HCEC 1CT (cell line): ENCODE measurements at regions not wholly inside any gene's neighbourhood (a gene's known extent, or its start where the extent isn't known, plus 50 kb on each side); places are given as distances from the start of the nearest gene placed in this dataset.

Experiments used
- DNase-seq: peaks from one replicate; pipeline ENCODE4 v3.0.0-alpha.2; 2017

DNA sequence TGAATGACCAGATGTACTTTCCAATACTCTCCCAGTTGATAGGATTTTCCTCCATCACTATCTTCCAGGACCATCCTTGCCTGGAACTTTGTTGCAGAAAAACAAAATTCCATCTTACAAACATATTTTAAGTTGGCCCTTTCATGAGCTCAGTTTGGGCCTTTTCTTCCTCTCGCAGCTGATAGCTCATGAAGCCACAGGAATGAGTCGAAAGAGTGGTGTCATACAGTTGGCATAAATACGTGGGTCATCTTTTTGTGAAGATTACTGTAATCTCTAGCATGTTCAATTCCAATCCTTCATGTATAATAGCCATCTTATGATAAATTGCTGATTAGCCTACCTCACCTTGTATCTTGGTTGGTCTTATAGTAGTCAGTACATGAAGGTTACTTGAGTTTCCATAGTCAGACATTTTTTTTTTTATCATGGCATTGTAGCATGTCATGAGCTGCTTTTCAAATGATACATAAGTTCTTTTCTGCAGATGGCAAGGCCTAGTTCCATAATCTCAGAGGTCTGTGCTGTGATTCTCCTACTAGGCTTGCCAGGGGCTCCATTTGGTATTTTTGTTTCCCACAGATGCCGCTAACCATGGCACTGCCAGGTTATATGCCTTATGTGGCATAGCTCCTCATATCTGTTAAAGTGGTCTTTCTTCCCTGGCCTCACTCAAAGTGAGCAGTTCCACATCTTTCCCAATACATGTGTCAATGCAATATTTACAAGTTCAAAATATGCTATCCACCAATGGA, 380.6 kb upstream of the DCN start:
- no peak for DNase-seq

DNA sequence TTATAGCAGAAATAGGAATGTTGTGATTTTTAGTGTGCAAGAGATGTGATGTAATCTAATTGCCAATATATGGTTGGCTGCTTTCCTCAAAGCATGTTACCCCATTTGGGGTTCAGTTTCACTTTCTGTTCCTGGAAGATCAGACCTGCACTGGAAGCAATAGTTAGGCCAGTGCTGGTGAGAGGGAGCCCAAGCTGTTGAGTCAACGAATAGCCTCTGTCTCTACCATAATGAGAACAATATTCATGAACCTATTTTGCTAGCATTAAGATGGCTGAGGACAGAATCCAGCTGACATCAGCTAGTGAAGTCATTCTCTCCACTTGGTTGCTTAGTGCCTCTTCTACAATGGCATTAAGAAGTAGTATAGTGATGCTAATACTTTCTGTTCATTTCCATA, 379.9 kb upstream of the DCN start:
- DNase-seq: peak; percentile 18

GRCh38 chr12:91561958-91562325, 379.3 kb upstream of the DCN start:
- DNase-seq: peak; percentile 4

DNA sequence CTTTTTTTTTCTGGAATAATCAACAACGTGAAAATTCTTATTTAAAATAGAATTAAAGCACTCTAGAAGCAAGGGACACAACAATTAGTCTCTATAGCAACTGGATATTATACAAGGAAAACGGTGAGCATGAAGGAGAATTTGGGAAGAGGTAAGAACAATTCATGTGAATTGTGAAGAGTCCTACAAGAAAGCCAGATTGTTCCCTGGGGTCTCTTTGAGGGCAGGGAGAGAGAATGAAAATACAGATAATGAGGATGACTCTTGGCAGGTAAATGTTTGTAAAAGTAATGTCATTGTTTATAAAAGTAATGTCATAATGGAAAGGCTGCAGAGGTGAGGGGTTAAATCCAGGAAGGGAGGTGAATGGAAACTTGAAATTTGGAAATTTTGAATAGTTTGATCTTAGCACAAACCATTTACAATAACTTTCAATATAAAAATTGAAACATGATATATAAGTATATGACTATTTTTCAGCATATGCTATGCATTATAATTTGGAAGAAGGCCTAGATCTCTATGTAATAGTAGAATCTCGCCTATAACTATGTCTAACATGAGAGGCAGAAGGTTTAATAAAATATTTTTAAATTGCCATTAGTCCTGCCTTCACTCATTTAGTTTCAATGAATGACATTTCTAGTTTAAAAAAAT, 378.8 kb upstream of the DCN start:
- no peak for DNase-seq

- no peak for DNase-seq
Observed at GRCh38 chr12:91556909-91557308, 374.3 kb upstream of the DCN start.

GRCh38 chr12:91555436-91556415, 373.1 kb upstream of the DCN start:
- DNase-seq: no peak

GRCh38 chr12:91551927-91552326, 369.3 kb upstream of the DCN start:
- no peak for DNase-seq

GRCh38 chr12:91551242-91551641, 368.6 kb upstream of the DCN start:
- no peak for DNase-seq

DNA sequence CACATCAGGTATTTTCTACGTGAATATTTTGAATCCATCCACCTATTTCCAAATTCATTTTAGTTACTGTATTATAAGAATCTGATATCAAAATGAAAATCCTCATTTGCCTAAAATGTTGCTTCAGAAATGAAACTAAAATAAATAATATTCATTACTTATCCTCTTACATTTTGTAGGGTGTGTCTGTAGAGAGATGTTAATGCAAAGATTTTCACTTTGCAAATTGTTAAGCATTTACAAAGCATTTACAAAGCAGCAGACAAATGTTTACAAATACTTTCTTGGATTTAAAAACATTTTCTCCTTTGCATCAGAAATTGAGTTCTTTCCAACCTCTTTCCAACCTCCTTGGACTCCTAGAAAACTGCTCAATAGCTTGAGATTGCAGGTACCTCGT, 360.0 kb upstream of the DCN start:
- DNase-seq: no peak

- no peak for DNase-seq
Observed at GRCh38 chr12:91542067-91542466, 359.4 kb upstream of the DCN start.

DNA sequence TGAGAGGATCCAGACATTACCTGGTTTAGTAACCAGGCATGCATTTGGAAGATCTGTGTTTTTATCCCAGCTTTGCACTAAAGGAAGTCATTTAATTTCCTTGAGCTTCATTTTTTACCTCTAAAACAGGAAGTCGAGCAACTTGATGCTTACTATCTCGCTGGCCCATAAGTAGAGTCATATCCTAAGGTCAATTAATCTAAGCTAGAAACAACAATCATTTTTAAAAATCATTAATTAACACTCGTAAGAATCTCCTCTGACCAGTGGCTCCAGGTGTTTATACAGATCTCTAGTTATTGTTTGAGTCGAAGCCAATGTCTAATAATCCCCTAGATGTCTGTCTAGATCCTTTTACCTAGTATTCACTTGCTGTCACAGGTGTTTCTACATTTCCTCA, 355.8 kb upstream of the DCN start:
- no peak for DNase-seq

DNA sequence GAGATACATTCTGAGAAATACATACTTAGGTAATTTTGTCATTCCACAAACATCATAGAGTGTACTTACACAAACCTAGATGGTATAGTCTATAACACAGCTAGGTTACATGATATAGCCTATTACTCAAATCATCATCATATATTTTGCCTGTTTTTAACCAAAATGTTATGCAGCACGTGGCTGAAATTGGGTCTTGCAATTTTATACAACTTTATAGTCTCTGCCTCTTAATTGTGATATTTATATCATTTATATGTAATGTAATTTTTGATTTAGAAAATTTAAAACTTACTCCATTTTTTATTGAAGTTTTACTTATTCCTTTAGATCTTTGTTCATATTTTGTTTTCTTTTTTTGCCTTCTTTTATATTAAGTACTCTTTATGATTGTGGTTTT, 350.7 kb upstream of the DCN start:
- DNase-seq: no peak

DNA sequence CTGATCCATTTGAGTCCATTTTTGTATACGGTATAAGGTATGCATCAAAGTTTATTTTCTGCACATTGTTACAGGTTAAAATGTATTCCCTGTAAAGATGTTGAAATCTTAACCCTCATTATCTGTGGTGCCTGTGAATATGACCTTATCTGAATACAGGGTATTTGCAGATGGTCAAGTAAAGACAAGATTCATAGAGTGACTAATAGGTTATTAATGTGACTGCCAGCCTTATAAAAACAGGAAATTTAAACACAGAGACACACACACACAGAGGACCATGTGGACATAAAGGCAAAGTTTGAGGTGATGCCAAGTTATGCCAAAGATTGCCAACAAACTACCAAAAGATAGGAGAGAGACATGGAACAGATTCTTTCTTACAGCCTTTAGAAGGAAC, 347.2 kb upstream of the DCN start:
- DNase-seq: peak; percentile 17

DNA sequence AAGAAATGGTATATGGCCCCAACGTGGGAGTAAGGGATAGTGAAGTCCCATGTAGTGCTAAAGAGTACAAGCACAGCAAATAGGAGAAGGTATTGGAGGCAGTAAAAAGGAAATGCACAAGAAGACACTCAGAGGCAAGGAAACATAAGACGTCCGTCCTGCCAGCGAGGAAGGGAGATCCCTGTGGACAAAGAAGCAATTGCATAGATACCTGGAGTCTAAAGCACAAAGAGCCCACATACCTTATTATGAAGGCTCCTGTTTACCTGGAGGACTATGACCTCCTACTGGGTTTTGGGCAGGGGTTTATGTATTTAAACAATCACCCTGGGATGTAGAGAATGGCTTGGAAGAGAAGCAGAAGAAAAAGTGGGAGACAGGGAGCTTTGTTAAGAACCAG, 341.2 kb upstream of the DCN start:
- DNase-seq: no peak

DNA sequence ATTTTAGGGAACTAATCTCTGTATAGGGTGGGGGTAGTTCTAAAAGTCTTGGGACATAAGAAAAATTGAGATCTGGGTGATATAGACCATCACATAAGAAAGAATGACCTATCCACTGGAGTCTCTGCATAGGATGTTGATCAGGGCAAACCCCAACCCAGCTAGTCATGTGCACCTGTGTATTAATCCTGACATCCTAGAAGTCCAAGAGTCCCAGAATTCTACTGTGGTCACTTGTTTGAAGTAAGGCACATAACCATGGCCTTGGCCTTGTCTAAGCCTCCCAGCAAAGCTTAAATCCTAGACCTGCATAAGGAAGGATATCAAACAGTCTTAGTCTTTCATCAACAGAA, 334.1 kb upstream of the DCN start:
- no peak for DNase-seq

DNA sequence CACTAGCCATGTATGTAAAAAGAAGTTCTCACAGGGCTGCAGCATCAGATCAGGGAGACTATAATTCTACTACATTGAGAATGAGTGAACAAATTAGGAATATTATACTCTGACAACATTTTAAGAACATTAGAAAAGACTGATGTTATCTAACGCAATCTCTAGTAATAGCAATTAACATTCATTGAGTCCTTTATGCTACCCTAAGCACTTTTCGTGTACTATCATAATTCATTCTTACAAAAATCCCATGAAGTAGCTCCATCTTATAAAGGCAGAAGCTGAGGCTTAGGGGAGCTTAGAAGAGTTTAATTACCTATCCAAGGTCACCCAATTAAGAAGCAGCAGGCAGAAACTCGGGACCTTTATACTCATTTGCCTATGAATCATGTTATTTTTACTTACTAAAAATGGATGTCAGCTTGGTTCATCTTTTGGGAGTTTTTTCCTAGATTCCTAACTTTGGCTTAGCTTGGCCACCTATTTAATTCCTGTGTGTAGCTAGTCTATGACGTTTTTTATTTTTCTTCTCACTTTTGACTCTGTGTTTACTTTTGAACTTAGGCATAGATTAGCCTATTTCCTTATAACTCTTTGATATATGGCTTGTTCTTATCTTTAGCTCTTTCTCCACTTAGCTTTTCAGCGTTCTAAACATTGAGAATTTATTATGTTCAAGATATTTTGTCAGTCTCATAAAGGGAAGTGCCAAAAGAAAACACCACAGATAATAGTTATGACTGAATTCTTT, 333.5 kb upstream of the DCN start:
- no peak for DNase-seq

DNA sequence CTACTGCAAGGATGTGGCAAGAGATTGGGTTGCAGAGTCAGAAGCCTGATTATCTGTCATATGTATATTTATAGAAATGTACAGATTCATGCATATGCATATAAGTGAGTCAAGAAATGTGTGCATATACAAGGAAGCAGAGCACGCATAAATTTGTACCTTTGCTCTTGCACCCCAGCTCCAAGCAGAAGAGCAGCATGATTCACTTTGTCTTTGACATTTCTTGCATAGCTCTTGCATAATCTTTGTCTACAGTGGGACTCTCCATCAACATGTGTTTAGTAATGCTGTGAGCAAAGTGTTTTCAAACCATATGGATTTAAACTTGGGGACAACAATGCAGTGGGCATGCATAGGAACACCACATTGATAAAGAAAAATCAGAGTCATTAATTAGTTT, 330.7 kb upstream of the DCN start:
- peak; percentile 4 for DNase-seq

DNA sequence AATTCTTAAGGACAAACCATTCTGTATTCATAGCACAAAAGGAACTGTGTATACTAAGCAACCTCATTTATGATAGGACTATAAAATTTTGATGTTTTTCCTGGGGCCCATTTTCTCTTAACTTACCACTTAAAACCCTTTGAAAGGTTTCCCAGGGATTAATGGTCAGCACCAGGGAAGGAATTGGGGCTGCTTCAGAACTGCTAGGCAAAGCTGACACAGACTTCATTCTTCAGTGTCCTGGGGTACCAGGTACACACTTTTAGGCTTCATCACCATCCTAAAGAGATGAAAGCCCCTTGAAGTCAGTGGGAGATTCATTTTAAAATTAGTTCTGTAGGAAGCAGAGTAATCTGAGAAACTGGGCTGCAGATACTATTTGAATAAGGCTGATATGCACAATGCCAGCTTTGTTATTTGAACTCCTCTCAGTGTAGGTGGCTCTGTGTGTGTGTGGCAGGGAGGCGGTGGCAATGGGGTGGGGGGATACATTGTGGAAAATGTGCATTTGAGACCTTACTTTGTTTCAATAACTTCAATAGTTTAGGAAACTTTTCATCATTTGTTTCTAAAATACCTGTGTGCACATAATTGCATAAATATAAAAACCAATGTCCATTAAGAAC, 329.3 kb upstream of the DCN start:
- no peak for DNase-seq

DNA sequence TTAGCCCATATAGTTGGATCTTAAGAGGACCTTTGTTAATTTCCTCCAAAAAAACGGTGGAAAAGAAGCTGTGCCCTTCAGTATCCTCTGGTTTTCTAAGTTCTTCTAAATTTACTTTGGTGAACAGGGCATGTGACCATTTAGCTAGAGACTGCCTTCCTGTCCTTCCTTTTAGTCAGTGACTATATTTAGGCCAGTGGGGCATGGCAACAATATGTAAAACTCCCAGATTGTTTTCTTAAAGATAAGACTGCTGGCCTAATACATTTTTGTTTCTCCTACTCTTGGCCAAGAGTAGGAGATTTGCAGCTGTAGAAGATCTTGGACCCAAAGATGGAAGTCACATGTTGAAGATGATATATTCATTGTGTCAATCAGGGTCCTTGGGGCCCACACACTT, 325.1 kb upstream of the DCN start:
- DNase-seq: no peak

DNA sequence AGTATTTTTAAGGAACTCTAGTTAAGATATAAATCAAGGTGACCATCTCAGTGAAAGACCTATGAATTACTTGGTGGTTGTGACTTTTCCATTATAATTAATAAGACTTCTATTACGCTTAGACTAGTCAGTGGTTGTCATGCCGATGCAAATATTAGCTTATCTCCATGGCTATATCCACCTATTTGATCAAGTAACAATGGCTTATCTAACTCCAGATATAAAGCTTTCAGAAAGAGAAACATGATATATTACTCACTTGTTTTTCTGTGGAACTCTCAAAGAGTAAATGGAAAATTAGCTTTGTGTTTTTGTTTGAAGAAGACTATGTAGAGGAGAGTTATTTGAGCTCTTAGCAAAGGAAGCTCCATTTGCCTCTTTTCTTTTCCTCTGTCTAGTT, 323.8 kb upstream of the DCN start:
- no peak for DNase-seq

DNA sequence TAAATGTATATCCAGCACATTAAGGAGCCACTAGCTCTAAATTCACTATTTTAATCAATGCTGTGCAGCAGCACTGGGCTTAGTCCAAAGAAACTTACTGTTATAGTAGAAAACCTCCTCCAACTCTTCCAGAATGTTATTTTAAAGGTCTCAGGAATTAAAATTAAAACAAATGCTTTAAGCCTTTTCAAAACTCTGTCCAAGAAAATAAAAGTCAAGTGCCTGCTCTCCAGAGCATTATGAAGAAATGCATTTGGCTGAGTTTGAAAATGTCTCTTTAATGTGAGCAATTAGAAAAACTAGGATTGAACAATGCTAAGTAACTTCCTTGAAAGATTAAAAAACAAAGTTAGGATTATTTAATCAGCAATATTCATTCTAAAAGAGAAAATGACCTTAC, 322.4 kb upstream of the DCN start:
- DNase-seq: no peak

DNA sequence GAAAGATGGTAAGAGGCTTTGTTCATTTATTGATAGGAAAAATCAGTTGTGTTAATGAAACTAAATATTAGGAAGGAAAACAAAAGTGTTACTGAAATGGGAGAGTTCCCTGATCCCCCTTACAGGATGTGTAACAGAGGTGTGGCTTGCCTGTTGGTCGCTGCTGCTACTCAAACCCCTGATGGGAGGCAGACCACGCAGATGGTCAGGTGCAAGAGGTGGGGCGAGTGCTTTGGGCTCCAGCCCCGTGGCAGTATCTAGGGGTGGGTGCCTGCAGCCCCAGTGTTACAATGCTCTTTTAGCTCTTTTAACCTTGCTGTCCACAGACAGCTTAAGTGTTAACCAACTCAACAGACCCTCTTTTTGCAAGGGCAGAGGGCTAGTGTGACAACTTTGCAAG, 319.6 kb upstream of the DCN start:
- no peak for DNase-seq

- DNase-seq: no peak
Observed at GRCh38 chr12:91496337-91496736, 313.7 kb upstream of the DCN start.
